ENCODE measurements at regions not wholly inside any gene's neighbourhood (a gene's known extent, or its start where the extent isn't known, plus 50 kb on each side); places are given as distances from the start of the nearest gene placed in this dataset.

DNA sequence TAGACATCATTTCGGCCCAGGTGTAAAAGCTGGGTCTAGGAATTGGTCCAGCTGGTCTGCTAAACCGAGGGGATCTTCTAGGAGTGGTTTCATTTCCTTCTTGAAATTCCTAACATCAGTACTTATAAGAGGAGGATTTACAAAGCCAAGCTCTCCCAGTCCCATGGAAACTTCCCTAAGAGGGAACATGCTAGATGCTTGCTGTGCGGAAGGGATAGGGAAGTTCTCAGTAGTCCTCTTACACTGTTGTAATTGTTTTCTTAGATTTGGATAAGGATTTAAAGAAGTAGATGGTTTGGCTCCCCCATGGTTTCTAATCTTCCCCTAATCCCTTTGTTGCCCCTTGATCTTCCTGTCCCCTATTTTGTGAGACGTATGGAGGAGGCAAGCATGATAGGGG, 89.7 kb upstream of the XCR1 start:
- H3K4me3 ChIP-seq (ENCODE audit: low read depth, low read length), result no peak overlapping the region
- no peak for DNase-seq (ENCODE audit: low read depth)

DNA sequence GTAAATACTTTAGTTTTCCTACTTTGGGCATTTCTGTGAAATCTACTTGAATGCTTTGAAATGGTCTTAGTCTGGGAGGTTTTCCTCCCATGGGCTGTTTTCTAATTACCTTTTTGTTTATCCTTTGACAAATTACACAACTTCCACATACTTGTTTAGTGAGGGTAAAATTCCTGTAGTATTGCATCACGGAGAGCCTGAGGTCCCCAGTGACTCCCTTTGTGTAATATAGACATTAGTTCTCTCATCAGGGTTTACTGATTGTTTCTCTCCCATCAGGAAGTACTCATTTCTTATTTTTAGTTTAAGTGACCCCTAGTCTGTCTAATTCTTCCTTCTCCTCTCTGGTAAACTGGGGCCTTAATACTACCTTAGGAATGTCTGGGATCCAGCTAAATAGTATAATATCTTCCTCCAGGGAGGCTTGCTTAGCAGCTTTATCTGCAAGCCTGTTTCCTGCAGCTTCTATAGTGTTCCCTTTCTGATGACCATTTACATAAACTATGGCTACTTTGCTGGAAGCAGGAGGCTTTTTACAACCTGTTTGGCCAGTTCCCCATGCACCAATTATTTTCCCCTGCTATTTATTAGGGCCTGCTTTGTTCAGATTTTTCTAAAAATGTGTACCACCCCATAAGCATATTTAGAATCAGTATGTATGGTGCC, 87.2 kb upstream of the XCR1 start:
- no peak overlapping the region for H3K4me3 ChIP-seq (ENCODE audit: low read depth, low read length)
- peak; percentile 79 for DNase-seq (ENCODE audit: low read depth)

GRCh38 chr3:46113608-46114007, 86.3 kb upstream of the XCR1 start:
- H3K4me3 ChIP-seq (ENCODE audit: low read depth, low read length), result no peak overlapping the region
- DNase-seq (ENCODE audit: low read depth), result no peak

- no peak overlapping the region for H3K4me3 ChIP-seq (ENCODE audit: low read depth, low read length)
- no peak for DNase-seq (ENCODE audit: low read depth)
These were observed 85.7 kb upstream of the XCR1 start for GRCh38 chr3:46112984-46113383.

GRCh38 chr3:46112296-46112695, 85.0 kb upstream of the XCR1 start:
- H3K4me3 ChIP-seq (ENCODE audit: low read depth, low read length), result no peak overlapping the region
- DNase-seq (ENCODE audit: low read depth), result no peak

DNA sequence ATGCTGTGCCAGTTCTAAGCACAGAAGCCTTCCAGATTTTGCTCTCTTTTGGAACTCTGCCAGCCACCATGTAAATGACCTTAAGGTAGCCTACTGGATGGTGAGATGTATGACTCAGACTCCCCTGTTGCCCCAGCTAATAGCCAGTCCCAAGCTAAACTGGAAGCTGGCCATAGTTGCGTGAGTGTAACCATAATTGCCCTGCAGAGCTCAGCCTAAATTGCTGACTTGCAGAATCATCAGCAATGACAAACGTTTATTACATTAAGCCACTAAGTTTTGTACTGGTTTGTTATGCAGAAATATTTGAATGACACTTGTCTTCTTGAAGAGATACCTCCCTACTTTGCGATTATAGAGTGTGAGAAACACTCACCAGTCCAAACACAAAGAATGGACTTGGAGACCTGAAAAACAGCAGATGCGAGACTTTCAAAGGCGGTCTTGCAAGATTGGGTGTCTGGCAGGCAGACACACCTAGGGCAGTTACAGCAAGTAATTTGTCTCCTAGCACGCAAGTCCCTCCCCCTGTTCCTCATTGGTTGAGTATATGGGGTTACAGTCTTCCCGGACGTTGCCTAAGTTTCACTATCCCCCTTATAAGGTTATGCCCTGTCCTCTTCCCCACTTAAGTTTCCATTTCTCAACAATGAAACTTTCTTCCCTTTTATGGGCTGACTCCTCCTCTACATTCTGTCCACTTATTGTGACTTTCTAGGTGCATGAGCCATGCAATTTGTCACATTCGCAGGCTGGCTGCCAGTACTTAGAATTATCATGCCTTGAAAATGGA, 83.6 kb upstream of the XCR1 start:
- DNase-seq (ENCODE audit: low read depth), result peak; percentile 92
- no peak overlapping the region for H3K4me3 ChIP-seq (ENCODE audit: low read depth, low read length)

DNA sequence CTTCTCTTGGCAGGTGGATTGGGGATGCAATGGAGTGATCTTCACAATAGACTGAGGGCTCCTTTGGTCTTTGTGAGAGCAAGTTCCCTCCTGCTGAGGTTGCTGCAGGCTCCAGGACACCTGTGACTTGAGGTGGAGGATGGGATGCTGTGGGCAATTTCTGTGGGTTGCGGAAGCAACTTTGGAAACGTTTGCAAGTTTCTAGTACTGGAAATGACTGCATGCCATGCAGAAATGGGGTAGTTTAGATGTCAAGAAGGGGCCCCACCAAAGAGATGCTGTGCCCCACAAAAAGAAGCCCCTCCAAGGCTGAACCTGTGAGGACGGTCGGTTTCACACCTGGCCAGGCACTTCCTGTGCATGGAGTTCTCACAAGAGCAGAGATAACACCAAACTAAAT, 80.4 kb upstream of the XCR1 start:
- DNase-seq (ENCODE audit: low read depth), result no peak
- no peak overlapping the region for H3K4me3 ChIP-seq (ENCODE audit: low read depth, low read length)

- no peak for DNase-seq (ENCODE audit: low read depth)
- H3K4me3 ChIP-seq (ENCODE audit: low read depth, low read length), result no peak overlapping the region
These were observed 78.1 kb upstream of the XCR1 start for GRCh38 chr3:46105306-46105919.

DNA sequence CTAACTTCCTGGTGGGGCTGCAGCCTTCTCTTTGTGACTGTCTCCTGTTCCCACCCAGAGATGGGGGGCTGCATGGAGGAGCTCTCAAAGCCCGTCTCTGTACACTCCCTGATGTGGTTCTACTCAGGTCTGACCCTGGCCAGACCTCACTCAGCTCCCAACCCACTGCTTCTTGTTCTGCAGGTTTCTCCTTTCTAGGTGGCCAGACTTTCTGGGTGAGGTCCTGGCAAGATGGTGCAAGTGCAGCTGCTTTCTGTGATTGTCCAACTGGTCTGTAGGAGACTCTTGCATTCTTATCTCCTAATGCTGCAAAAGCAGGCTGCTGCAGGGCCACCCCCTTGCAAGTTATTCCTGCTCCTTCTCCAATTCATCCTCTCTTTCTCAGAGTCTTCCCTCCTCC, 77.4 kb upstream of the XCR1 start:
- no peak for DNase-seq (ENCODE audit: low read depth)

DNA sequence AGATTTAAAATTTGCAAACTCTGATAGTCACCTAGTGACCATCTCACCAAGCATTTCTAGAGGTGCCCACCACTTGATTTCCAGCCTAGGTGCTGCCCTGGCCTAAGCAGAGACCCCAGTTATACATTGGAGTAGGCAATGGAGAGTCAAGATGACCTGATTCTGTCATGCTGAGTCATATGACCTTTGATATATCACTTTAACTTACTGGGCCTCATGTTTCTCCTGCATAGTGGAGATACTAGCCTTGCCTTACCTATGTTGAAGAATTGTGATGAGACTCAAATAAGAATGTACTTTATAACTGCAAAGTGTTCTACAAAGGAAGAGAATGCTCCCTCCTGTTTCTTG, 75.5 kb upstream of the XCR1 start:
- no peak for DNase-seq (ENCODE audit: low read depth)
- no peak overlapping the region for H3K4me3 ChIP-seq (ENCODE audit: low read depth, low read length)

More for the DNA sequence above, 77.4 kb upstream of the XCR1 start:
- no peak overlapping the region for H3K4me3 ChIP-seq (ENCODE audit: low read depth, low read length)

DNA sequence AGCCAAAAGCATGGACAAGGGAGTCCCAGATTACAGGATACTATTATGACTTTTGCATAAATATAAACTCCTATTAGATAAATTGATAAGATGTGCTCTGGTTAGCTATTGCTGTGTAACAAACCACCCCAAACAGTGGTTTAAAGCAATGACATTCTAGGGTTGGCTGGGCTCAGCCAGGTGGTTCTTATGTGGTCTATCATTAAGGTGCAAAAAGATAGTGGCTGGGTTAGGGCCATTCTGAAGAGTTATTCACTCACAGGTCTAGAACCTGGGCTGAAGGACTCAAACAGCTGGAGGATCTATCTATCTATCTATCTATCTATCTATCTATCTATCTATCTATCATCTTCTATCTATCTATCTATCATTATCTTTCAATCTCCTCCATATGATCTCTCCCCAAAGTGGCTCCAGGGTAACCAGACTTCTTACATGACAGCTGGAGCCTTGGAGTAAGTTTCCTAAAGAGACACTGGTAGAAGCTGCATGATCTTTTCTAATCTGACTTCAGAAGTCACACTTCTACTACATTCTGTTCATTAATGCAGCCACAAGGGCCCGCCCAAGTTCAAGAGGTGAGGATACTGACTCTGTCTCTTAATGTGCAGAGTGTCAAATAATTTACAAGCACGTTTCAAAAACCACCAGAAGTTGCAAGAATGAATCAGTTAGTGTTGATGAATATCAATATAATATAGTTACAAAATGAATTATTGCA, 74.9 kb upstream of the XCR1 start:
- H3K4me3 ChIP-seq (ENCODE audit: low read depth, low read length), result no peak overlapping the region

GRCh38 chr3:46100812-46101211, 73.5 kb upstream of the XCR1 start:
- no peak for DNase-seq (ENCODE audit: low read depth)
- H3K4me3 ChIP-seq (ENCODE audit: low read depth, low read length), result no peak overlapping the region

More for the DNA sequence above, 74.9 kb upstream of the XCR1 start:
- no peak for DNase-seq (ENCODE audit: low read depth)

GRCh38 chr3:46098319-46098761, 71.1 kb upstream of the XCR1 start:
- DNase-seq (ENCODE audit: low read depth), result peak; percentile 80
- no peak overlapping the region for H3K4me3 ChIP-seq (ENCODE audit: low read depth, low read length)

DNA sequence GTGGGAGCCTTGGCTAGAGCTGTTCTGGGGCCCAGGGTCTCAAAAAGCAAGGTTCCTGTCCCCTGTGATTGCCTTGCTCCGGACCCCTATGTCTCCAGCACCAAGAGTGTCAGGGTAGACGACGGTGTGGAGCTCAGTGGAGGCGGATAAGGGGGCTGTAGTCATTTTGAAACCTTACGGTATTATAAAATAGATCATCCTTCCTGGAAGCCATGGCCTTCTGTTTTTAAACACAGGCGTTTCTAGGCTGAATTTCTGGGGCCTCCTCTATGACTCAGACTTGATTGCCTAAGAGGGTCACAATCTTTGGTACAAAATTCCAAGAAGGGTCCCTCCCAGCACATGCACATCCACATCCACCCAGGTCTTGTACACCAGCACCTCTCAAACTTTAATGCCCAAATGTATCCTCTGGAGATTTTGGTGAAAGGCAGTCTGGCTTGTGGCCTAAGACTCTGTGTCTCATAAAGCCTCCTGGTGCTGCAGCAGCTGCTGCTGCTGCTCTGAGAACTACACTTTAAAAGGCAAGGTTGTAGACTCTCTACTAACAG, 70.5 kb upstream of the XCR1 start:
- DNase-seq (ENCODE audit: low read depth), result peak; percentile 82
- no peak overlapping the region for H3K4me3 ChIP-seq (ENCODE audit: low read depth, low read length)

DNA sequence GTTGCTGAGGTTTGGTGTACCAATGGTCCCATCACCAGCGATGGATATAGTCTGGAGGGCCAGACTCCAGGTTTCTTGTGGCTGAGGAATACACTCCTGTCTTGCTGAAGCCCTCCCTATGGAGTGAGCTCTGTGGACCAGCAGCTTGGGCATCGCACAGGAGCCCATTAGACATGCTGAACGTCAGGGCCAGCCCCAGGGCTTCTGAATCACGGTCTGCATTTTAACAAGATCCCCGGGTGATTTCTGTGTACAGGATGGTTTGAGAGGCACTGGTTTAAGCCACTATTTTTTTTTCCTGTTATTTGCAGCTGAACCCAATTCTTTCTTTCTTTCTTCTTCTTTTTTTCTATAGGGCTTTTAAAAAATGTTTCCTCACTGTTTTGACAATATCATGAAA, 69.5 kb upstream of the XCR1 start:
- no peak overlapping the region for H3K4me3 ChIP-seq (ENCODE audit: low read depth, low read length)

DNA sequence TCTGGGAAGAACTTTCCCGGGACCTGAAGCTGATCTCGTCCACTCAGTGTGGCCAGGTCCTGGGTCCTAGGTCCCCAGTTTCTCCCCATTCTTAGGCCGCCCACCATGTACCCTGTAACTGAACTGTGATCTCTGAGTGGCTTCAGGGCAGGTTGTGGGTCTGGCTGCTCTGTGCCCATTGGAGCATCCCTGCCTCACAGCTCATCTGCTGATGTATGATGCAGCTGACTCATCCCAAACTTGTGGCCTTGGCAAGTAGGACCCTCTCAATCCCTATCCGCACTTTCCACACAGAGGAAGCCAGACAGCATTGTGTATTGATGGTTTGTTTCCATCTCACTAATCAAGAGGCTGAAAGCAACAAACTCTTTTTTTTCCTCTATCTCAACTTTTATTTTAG, 69.1 kb upstream of the XCR1 start:
- DNase-seq (ENCODE audit: low read depth), result no peak
- no peak overlapping the region for H3K4me3 ChIP-seq (ENCODE audit: low read depth, low read length)

More for the DNA sequence above, 69.5 kb upstream of the XCR1 start:
- DNase-seq (ENCODE audit: low read depth), result no peak

- no peak for DNase-seq (ENCODE audit: low read depth)
- H3K4me3 ChIP-seq (ENCODE audit: low read depth, low read length), result no peak overlapping the region
These were observed 68.0 kb upstream of the XCR1 start for GRCh38 chr3:46095307-46095706.

DNA sequence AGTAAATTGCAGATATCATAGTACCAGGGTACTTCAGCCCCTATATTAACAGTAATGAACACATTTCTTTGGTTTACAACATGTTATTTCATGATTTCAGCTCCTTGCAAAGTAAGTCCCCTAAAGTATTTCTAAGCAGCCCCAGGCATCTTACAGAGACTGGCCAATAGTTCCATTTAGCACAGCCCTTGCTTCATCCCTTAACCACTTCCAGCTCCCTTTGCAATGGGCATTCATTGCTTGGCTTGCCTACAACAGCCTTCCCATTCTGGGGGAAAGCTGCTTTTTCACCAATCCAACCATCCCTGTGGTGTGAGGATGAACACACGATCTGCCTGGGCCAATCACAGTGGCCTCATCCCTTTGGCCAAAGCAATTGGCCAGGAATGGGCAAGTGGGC, 67.2 kb upstream of the XCR1 start:
- H3K4me3 ChIP-seq (ENCODE audit: low read depth, low read length), result no peak overlapping the region
- DNase-seq (ENCODE audit: low read depth), result no peak

- DNase-seq (ENCODE audit: low read depth), result no peak
- H3K4me3 ChIP-seq (ENCODE audit: low read depth, low read length), result no peak overlapping the region
These were observed 66.7 kb upstream of the XCR1 start for GRCh38 chr3:46093966-46094365.
